OCI-LY7 (cell line): ENCODE measurements at regions not wholly inside any gene's neighbourhood (a gene's known extent, or its start where the extent isn't known, plus 50 kb on each side); places are given as distances from the start of the nearest gene placed in this dataset.

Experiments
- BruUV-seq: library from RNA; stranded (reverse); fragments of 400-500 nt; replicated peaks from 2 replicates; lab custom pipeline; 2021; lab: Mats Ljungman, UMichigan
- CTCF ChIA-PET: fragments of 300-600 bp; sonication (Branson Sonifier 250); formaldehyde crosslinking; loops from one replicate; lab custom pipeline; 2022; ENCODE audit warnings: antibody characterized with exemption; ENCODE audit not compliant: unreplicated experiment; lab: Charles Lee
- POLR2A ChIA-PET: fragments of 300-600 bp; sonication (Branson Sonifier 250); formaldehyde crosslinking; loops from one replicate; lab custom pipeline; 2022; ENCODE audit warnings: antibody characterized with exemption; lab: Charles Lee
- DNase-seq: peaks from one replicate; pipeline ENCODE4 v3.0.0-alpha.2; 2015; ENCODE audit warnings: low spot score
- H2AFZ ChIP-seq: fragments of 200-600 bp; sonication (generic), shearing (Covaris generic); 2 replicates; pipeline ENCODE4 v1.6.1; 2014; ENCODE audit warnings: mild to moderate bottlenecking, antibody characterized with exemption, low read length, moderate library complexity
- H3K27ac ChIP-seq: fragments of 200-600 bp; sonication (generic); 2 replicates; pipeline ENCODE4 v1.5.1; 2014; ENCODE audit warnings: mixed run types, low read depth, mild to moderate bottlenecking, moderate library complexity, low read length, inconsistent platforms; ENCODE audit not compliant: poor library complexity, severe bottlenecking
- H3K36me3 ChIP-seq: fragments of 200-600 bp; sonication (generic); 2 replicates; pipeline ENCODE4 v1.6.1; 2014; ENCODE audit warnings: mild to moderate bottlenecking, antibody characterized with exemption, low read length, moderate library complexity, mixed read lengths; ENCODE audit not compliant: insufficient read depth
- H3K4me1 ChIP-seq: fragments of 200-600 bp; sonication (generic); 2 replicates; pipeline ENCODE4 v1.5.1; 2014; ENCODE audit warnings: mild to moderate bottlenecking, low read length; ENCODE audit not compliant: insufficient read depth, poor library complexity, severe bottlenecking
- H3K4me2 ChIP-seq: fragments of 200-600 bp; sonication (generic); 2 replicates; pipeline ENCODE4 v1.6.1; 2014; ENCODE audit warnings: mild to moderate bottlenecking, low read length
- H3K4me3 ChIP-seq: fragments of 200-600 bp; sonication (generic); 2 replicates; pipeline ENCODE4 v1.5.1; 2014; ENCODE audit warnings: mild to moderate bottlenecking, low read depth, low read length; ENCODE audit not compliant: poor library complexity, severe bottlenecking
- H3K79me2 ChIP-seq: fragments of 200-600 bp; sonication (generic); 2 replicates; pipeline ENCODE4 v1.6.1; 2016; ENCODE audit warnings: low read depth, mild to moderate bottlenecking, low read length, moderate library complexity, mixed read lengths; ENCODE audit not compliant: insufficient read depth
- H3K9me2 ChIP-seq: fragments of 200-600 bp; sonication (generic); 2 replicates; pipeline ENCODE4 v1.6.1; 2016; ENCODE audit warnings: mild to moderate bottlenecking, low read length, mixed read lengths; ENCODE audit not compliant: insufficient read depth
- H3K9me3 ChIP-seq: fragments of 200-600 bp; sonication (generic); 2 replicates; pipeline ENCODE4 v1.6.1; 2014; ENCODE audit warnings: mild to moderate bottlenecking, mixed run types, low read length, mixed read lengths
- H4K20me1 ChIP-seq: fragments of 200-600 bp; sonication (generic); 2 replicates; pipeline ENCODE4 v1.6.1; 2014; ENCODE audit warnings: mild to moderate bottlenecking, antibody characterized with exemption, low read length, moderate library complexity, mixed read lengths; ENCODE audit not compliant: insufficient read depth
- EZH2phosphoT487 ChIP-seq: fragments of 200-600 bp; sonication (generic); IDR thresholded peaks from 2 replicates; pipeline ENCODE4 v1.6.1; 2018; ENCODE audit warnings: low read depth, borderline replicate concordance, mild to moderate bottlenecking, mixed run types, antibody characterized with exemption, low read length, moderate library complexity, mixed read lengths
- intact Hi-C: fragments of 100-400 bp; cut with micrococcal nuclease; formaldehyde crosslinking; loops from one replicate; pipeline ENCODE4 v1.10.0; 2022; ENCODE audit not compliant: unreplicated experiment
- TF ChIP-seq, protein P1 (sequence below): fragments of 200-600 bp; sonication (generic); conservative IDR thresholded peaks from 2 replicates; pipeline ENCODE4 v1.5.1; 2014; ENCODE audit warnings: mild to moderate bottlenecking, antibody characterized with exemption, low read length, moderate library complexity, mixed read lengths

DNA sequence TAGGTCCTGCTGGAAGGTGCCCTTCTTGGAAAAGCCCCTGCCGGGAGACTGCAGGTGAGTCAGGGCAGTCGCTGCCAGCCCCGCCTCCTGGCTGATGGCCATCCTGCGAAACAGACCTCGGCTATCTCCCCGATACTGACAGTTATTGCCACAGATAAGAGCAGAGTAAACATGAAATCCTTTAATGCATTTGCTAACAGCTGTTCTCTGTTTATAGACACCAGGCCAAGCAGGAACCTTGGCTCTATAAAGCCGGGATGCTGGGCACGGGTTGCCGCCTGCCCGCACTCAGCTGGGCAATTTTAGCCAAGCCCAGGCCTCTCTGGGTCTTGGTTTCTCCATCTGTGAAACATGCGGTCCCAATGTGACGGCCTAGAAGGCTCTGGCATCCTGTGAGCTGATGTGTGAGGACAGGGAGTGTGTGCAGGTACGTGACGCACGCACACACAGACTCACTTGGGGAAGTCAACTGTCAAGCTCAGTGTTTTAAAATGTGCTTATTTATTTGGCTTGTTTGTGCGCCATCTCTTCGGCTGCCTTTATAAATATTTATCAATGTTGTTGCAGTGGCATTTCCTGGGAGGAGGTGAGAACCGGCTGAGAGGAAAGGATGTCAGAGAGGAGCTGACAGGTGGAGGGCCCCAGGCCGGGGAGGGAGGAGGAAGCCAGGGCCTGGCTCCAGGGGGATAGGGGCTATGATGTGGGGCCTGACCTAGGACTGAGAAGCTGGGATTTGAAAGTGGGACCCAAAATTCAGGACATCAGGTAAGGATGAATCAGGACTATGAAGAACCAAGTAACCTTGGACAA, 50.8 kb upstream of the PRR23E start:
- no peak for TF ChIP-seq EZH2phosphoT487
- TF ChIP-seq, protein P1, sequence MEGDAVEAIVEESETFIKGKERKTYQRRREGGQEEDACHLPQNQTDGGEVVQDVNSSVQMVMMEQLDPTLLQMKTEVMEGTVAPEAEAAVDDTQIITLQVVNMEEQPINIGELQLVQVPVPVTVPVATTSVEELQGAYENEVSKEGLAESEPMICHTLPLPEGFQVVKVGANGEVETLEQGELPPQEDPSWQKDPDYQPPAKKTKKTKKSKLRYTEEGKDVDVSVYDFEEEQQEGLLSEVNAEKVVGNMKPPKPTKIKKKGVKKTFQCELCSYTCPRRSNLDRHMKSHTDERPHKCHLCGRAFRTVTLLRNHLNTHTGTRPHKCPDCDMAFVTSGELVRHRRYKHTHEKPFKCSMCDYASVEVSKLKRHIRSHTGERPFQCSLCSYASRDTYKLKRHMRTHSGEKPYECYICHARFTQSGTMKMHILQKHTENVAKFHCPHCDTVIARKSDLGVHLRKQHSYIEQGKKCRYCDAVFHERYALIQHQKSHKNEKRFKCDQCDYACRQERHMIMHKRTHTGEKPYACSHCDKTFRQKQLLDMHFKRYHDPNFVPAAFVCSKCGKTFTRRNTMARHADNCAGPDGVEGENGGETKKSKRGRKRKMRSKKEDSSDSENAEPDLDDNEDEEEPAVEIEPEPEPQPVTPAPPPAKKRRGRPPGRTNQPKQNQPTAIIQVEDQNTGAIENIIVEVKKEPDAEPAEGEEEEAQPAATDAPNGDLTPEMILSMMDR: no peak
- H3K4me1 ChIP-seq: no peaks in the 10 kb centered on the region
- CTCF ChIA-PET: interaction anchor here (0.5 kb wide), 1 partner anchor 162 kb away, joined by 3 read pairs; no protein-coding TSS in a partner anchor

More for the DNA sequence above, 50.8 kb upstream of the PRR23E start:
- Histone ChIP-seq H3K4me3 (no peak overlapping the region), H3K4me2 (no peak overlapping the region), H4K20me1 (no peaks in the 10 kb centered on the region), H3K9me3 (no peaks in the 10 kb centered on the region), H3K79me2 (no peaks in the 10 kb centered on the region), H2AFZ (no peak overlapping the region), H3K27ac (no peak overlapping the region), H3K36me3 (no peaks in the 10 kb centered on the region), H3K9me2 (no peaks in the 10 kb centered on the region)
- POLR2A ChIA-PET: no interaction called here
- BruUV-seq: no TSS peak
- DNase-seq: no peak
- intact Hi-C loops: no loop called here
